Mesenchymal stem cell (in vitro differentiated cells and primary cell): ENCODE measurements at regions not wholly inside any gene's neighbourhood (a gene's known extent, or its start where the extent isn't known, plus 50 kb on each side); places are given as distances from the start of the nearest gene placed in this dataset.

Experiments
- DNase-seq: peaks from one replicate; pipeline ENCODE4 v3.0.0-alpha.2; 2013
- H2AFZ ChIP-seq: one replicate; pipeline ENCODE4 v1.6.1; 2013; ENCODE audit warnings: low read depth, mild to moderate bottlenecking, control low read depth, inconsistent platforms, low read length, moderate library complexity
- H2AK5ac ChIP-seq: 2 replicates; pipeline ENCODE4 v1.6.1; 2013; ENCODE audit warnings: low read length, moderate library complexity, mild to moderate bottlenecking, inconsistent platforms; ENCODE audit not compliant: severe bottlenecking
- H2BK120ac ChIP-seq: one replicate; pipeline ENCODE4 v1.6.1; 2013; ENCODE audit warnings: low read depth, mild to moderate bottlenecking, inconsistent platforms, low read length, moderate library complexity
- H2BK12ac ChIP-seq, 2 experiments: one replicate each; pipeline ENCODE4 v1.6.1; 2013; ENCODE audit warnings: inconsistent platforms in 2 of 2, low read length in 2 of 2, mild to moderate bottlenecking in 2 of 2, moderate library complexity in 2 of 2, control low read depth in 1 of 2
- H2BK15ac ChIP-seq: one replicate; pipeline ENCODE4 v1.6.1; 2013; ENCODE audit warnings: mild to moderate bottlenecking, low read depth, inconsistent platforms; ENCODE audit not compliant: poor library complexity, severe bottlenecking
- H2BK5ac ChIP-seq: 2 replicates; pipeline ENCODE4 v1.6.1; 2013; ENCODE audit warnings: low read depth, mild to moderate bottlenecking, low read length, control low read depth, inconsistent platforms; ENCODE audit not compliant: poor library complexity, severe bottlenecking
- H3K14ac ChIP-seq, 2 experiments: one replicate each; pipeline ENCODE4 v1.6.1; 2013; ENCODE audit warnings: inconsistent platforms in 2 of 2, low read length in 2 of 2, control low read depth in 1 of 2, mild to moderate bottlenecking in 1 of 2, moderate library complexity in 1 of 2
- H3K18ac ChIP-seq, 2 experiments: one replicate each; pipeline ENCODE4 v1.6.1; 2013; ENCODE audit warnings: inconsistent platforms in 2 of 2, low read length in 2 of 2, control low read depth in 1 of 2, low read depth in 1 of 2, mild to moderate bottlenecking in 1 of 2
- H3K23ac ChIP-seq, 2 experiments: one replicate each; pipeline ENCODE4 v1.6.1; 2013; ENCODE audit warnings: inconsistent platforms in 2 of 2, low read length in 2 of 2, mild to moderate bottlenecking in 2 of 2, moderate library complexity in 2 of 2, control low read depth in 1 of 2
- H3K27ac ChIP-seq: 2 replicates; pipeline ENCODE4 v1.5.1; 2013; ENCODE audit warnings: mild to moderate bottlenecking, moderate library complexity, low read length, control low read depth, inconsistent platforms; ENCODE audit not compliant: poor library complexity, severe bottlenecking
- H3K27me3 ChIP-seq, 2 experiments: 2 replicates each; pipeline versions ENCODE4 v1.6.1 to v1.7.0; 2013; ENCODE audit warnings: low read length in 2 of 2, mild to moderate bottlenecking in 2 of 2, moderate library complexity in 2 of 2, control low read depth in 1 of 2, inconsistent platforms in 1 of 2; ENCODE audit not compliant: control insufficient read depth in 1 of 2, insufficient read depth in 1 of 2
- H3K36me3 ChIP-seq, 2 experiments: 2 replicates each; pipeline versions ENCODE4 v1.6.1 to v1.7.0; 2013; ENCODE audit warnings: low read length in 2 of 2, control low read depth in 1 of 2, inconsistent platforms in 1 of 2, low read depth in 1 of 2, mild to moderate bottlenecking in 1 of 2; ENCODE audit not compliant: insufficient read depth in 2 of 2, control insufficient read depth in 1 of 2
- H3K4ac ChIP-seq, 2 experiments: one replicate each; pipeline ENCODE4 v1.6.1; 2013; ENCODE audit warnings: inconsistent platforms in 2 of 2, low read length in 2 of 2, mild to moderate bottlenecking in 2 of 2, moderate library complexity in 2 of 2, control low read depth in 1 of 2, low read depth in 1 of 2
- H3K4me1 ChIP-seq: 2 replicates; pipeline ENCODE4 v1.6.1; 2013; ENCODE audit warnings: low read depth, low read length, control low read depth; ENCODE audit not compliant: control insufficient read depth, insufficient read depth
- H3K4me2 ChIP-seq: 2 replicates; pipeline ENCODE4 v1.6.1; 2013; ENCODE audit warnings: low read length, mild to moderate bottlenecking, inconsistent platforms; ENCODE audit not compliant: poor library complexity, severe bottlenecking
- H3K4me3 ChIP-seq, 2 experiments: 2 replicates each; pipeline versions ENCODE4 v1.5.1 to v1.7.0; 2013; ENCODE audit warnings: low read length in 2 of 2, mild to moderate bottlenecking in 2 of 2, control low read depth in 1 of 2, low read depth in 1 of 2; ENCODE audit not compliant: insufficient read depth in 1 of 2
- H3K79me1 ChIP-seq: replicated peaks from 2 replicates; pipeline ENCODE4 v1.6.1; 2013; ENCODE audit warnings: mild to moderate bottlenecking, control low read depth, low read length, inconsistent platforms; ENCODE audit not compliant: poor library complexity, severe bottlenecking
- H3K9ac ChIP-seq: 2 replicates; pipeline ENCODE4 v1.7.0; 2013; ENCODE audit warnings: mild to moderate bottlenecking, low read length, moderate library complexity
- H3K9me3 ChIP-seq: 2 replicates; pipeline ENCODE4 v1.7.0; 2013; ENCODE audit warnings: mild to moderate bottlenecking, low read length; ENCODE audit not compliant: control insufficient read depth
- H4K8ac ChIP-seq: one replicate; pipeline ENCODE4 v1.6.1; 2013; ENCODE audit warnings: inconsistent platforms, mild to moderate bottlenecking, low read length, moderate library complexity
- H4K91ac ChIP-seq: one replicate; pipeline ENCODE4 v1.6.1; 2013; ENCODE audit warnings: mild to moderate bottlenecking, low read length, inconsistent platforms
- WGBS: methylation state at CpG from one replicate; pipeline ENCODE4 v1.1.7; 2013; ENCODE audit warnings: mixed read lengths; 5-methylcytosine and 5-hydroxymethylcytosine counted together

GRCh38 chr2:134155134-134155533, 98.7 kb upstream of the MGAT5 start:
- Histone ChIP-seq H3K79me1 (peaks cover 26% of the 10 kb centered on the region), H3K4me2 (no peak overlapping the region), H3K4ac (no peak overlapping the region), H2BK15ac (no peak overlapping the region), H3K9me3 (no peaks in the 10 kb centered on the region), H3K36me3 (peaks cover 0 to 10% of the 10 kb centered on the region in 2 experiments), H3K14ac (no peak overlapping the region), H2BK120ac (no peak overlapping the region), H3K4me1 (peaks cover 2% of the 10 kb centered on the region), H4K91ac (no peak overlapping the region), H3K27me3 (no peaks in the 10 kb centered on the region), H2BK5ac (no peak overlapping the region), H3K9ac (no peak overlapping the region), H2AK5ac (no peak overlapping the region), H3K4me3 (no peak overlapping the region), H3K23ac (no peak overlapping the region), H3K27ac (no peak overlapping the region), H2AFZ (no peak overlapping the region), H4K8ac (no peak overlapping the region), H2BK12ac (no peak overlapping the region), H3K18ac (no peak overlapping the region)
- 94% methylated on average over 4 of the region's 4 CpGs for WGBS
- DNase-seq = no peak

GRCh38 chr2:134158295-134158694, 95.6 kb upstream of the MGAT5 start:
- no peak overlapping the region for H3K14ac ChIP-seq
- peaks cover 6% of the 10 kb centered on the region for H3K4me1 ChIP-seq
- no peak overlapping the region for H3K18ac ChIP-seq
- no peak overlapping the region for H3K4me3 ChIP-seq
- H2BK5ac ChIP-seq = no peak overlapping the region
- peaks cover 45% of the 10 kb centered on the region for H3K79me1 ChIP-seq
- no peaks in the 10 kb centered on the region for H3K36me3 ChIP-seq
- no peak overlapping the region for H3K23ac ChIP-seq
- H3K4me2 ChIP-seq = no peak overlapping the region
- H2AFZ ChIP-seq = no peak overlapping the region
- peak overlapping the region; percentile 48 for H4K8ac ChIP-seq
- no peak overlapping the region for H3K27ac ChIP-seq
- no peak overlapping the region for H2BK12ac ChIP-seq
- H3K27me3 ChIP-seq = no peaks in the 10 kb centered on the region
- H3K9ac ChIP-seq = no peak overlapping the region
- no peaks in the 10 kb centered on the region for H3K9me3 ChIP-seq
- no peak overlapping the region for H2BK15ac ChIP-seq
- no peak overlapping the region for H2BK120ac ChIP-seq
- DNase-seq = no peak
- H4K91ac ChIP-seq = peak overlapping the region; percentile 53
- H2AK5ac ChIP-seq = no peak overlapping the region
- H3K4ac ChIP-seq = no peak overlapping the region
- 96% methylated on average over 13 of the region's 13 CpGs for WGBS

GRCh38 chr2:134161170-134161547, 92.7 kb upstream of the MGAT5 start:
- Histone ChIP-seq H3K18ac (no peak overlapping the region), H3K4me3 (no peak overlapping the region), H4K8ac (peak overlapping the region; percentile 53), H3K79me1 (peaks cover 54% of the 10 kb centered on the region), H3K4me1 (peaks cover 6% of the 10 kb centered on the region), H3K27ac (no peak overlapping the region), H2BK120ac (no peak overlapping the region), H2AFZ (no peak overlapping the region), H2BK12ac (no peak overlapping the region), H3K27me3 (no peaks in the 10 kb centered on the region), H2AK5ac (no peak overlapping the region), H3K36me3 (no peaks in the 10 kb centered on the region), H2BK5ac (no peak overlapping the region), H3K9me3 (no peaks in the 10 kb centered on the region), H4K91ac (no peak overlapping the region), H3K14ac (no peak overlapping the region), H3K4ac (no peak overlapping the region), H2BK15ac (no peak overlapping the region), H3K9ac (no peak overlapping the region), H3K23ac (no peak overlapping the region), H3K4me2 (no peak overlapping the region)
- 72% methylated on average over 3 of the region's 4 CpGs for WGBS
- no peak for DNase-seq

- WGBS = 98% methylated on average over 4 of the region's 4 CpGs
- no peak overlapping the region for H4K8ac ChIP-seq
- no peaks in the 10 kb centered on the region for H3K27me3 ChIP-seq
- H2BK120ac ChIP-seq = no peak overlapping the region
- H3K9me3 ChIP-seq = no peaks in the 10 kb centered on the region
- H3K27ac ChIP-seq = no peak overlapping the region
- no peak overlapping the region for H2BK15ac ChIP-seq
- no peaks in the 10 kb centered on the region for H3K36me3 ChIP-seq
- no peak overlapping the region for H3K4me3 ChIP-seq
- H3K9ac ChIP-seq = no peak overlapping the region
- no peak overlapping the region for H2AK5ac ChIP-seq
- H3K4ac ChIP-seq = no peak overlapping the region
- no peak overlapping the region for H2BK12ac ChIP-seq
- H3K4me2 ChIP-seq = no peak overlapping the region
- H4K91ac ChIP-seq = no peak overlapping the region
- H3K14ac ChIP-seq = no peak overlapping the region
- peaks cover 46% of the 10 kb centered on the region for H3K79me1 ChIP-seq
- DNase-seq = no peak
- H2AFZ ChIP-seq = no peak overlapping the region
- H3K4me1 ChIP-seq = peaks cover 4% of the 10 kb centered on the region
- no peak overlapping the region for H3K18ac ChIP-seq
- H3K23ac ChIP-seq = no peak overlapping the region
- no peak overlapping the region for H2BK5ac ChIP-seq
Measured at GRCh38 chr2:134163336-134163735, 90.5 kb upstream of the MGAT5 start.
